ENCODE measurements at regions not wholly inside any gene's neighbourhood (a gene's known extent, or its start where the extent isn't known, plus 50 kb on each side); places are given as distances from the start of the nearest gene placed in this dataset.
"Not testable (repeated sequence)": the region's sequence is repeated elsewhere in the genome, so short reads cannot be mapped to it uniquely, and the experiment has no call there.

DNA sequence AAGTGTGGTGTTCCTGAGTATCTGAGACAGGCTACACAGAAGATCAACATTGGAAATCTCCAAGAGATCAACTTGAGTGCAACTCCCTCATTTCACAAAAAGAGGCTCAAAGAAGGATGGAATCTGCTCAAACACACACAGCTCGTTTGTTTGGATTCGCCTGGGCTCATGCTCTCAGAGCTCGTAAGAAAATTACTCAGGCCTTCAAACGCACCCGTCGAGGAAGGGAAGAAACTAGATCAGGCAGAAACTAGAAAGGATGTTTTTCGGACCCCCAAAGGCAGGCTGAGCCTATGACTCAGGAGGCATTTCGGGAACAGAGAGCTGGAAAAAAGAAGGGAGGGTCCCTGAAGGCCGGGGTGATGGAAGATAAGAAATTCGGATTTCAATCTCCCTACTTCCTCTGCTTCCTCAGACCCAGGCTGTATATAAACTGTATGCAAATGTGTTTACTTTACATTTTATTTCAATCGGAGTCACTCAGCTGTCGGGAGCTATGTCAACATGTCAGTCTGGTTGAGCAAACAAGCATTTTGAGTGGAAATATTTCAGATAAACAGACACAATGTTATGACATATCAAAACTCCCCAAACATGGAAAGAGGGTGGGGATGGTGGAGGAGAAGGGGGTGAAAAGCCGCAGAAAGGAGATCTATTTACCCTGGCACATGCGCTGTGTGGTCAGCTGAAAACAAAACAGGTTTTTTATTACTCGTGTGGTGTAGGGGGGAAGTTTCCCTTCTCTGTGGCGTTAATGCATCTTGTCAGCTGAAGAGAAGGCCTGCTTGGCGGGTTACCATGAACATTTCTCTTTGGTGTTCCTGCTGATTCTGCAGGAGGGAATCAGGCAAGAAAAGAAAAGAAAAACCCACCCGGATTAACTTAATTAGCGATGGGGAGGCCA is 129.1 kb upstream of the TBX3 start:
- no peak for DNase-seq (ENCODE audit: low read depth)

DNA sequence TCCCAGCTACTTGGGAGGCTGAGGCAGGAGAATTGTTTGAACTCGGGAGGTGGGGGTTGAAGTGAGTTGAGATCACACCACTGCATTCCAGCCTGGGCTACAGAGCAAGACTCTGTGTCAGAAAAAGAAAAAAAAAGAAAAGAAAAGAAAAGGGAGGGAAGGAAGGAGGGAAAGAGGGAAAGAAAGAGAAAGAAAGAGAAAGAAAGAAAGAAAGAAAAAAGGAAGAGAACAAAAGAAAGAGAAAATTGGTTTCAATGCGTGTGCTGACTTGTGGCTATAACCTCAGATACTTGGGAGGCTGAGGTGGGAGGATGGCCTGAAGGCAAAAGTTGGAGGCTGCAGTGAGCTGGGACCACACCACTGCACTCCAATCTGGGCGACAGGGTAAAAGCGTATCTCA is 128.4 kb upstream of the TBX3 start:
- no peak for DNase-seq (ENCODE audit: low read depth)

DNA sequence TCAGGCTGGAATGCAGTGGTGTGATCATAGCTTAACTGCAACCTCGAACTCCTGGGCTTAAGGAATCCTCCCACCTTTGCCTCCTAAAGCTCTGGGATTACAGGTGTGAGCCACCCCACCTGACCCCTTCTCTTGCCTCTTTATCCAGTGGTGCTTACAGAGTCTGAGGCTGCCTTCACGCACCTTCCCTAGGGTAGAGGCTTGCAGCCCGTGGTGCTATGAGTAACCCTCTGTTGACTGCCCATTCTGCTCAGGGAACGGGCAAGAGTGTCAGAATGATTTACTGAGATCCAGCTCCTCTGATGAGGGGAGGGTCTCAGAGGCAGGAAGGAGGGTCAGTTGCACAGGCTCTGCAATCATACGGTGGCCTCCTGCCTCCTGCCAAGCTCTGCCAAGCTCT is 125.1 kb upstream of the TBX3 start:
- DNase-seq (ENCODE audit: low read depth): no peak

DNA sequence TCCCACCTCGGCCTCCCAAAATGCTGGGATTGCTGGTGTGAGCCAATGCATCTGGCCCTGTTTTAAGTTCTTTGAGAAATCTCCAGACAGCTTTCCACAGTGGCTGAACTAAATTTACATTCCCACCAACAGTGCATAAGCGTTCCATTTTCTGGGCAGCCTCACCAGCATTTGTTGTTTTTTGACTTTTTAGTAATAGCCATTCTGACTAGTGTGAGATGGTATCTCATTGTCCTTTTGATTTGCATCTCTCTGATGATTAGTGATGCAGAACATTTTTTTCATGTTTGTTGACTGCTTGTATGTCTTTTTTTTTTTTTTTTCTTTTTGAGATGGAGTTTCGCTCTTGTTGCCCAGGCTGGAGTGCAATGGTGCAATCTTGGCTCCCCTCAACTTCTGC is 117.4 kb upstream of the TBX3 start:
- DNase-seq (ENCODE audit: low read depth): not testable (repeated sequence)

DNA sequence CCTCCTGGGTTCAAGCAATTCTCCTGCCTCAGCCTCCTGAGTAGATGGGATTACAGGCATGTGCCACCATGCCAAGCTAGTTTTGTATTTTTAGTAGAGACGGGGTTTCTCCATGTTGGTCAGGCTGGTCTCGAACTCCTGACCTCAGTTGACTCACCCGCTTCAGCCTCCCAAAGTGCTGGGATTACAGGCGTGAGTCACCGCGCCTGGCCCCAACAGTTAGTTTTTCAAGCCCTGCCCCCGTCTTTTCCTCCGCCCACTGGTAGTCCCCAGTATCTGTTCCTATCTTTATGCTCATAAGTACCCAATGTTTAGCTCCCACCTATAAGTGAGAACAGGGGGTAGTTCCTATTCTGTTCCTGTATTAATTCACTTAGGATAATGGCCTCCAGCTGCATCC is 116.6 kb upstream of the TBX3 start:
- DNase-seq (ENCODE audit: low read depth): not testable (repeated sequence)

DNA sequence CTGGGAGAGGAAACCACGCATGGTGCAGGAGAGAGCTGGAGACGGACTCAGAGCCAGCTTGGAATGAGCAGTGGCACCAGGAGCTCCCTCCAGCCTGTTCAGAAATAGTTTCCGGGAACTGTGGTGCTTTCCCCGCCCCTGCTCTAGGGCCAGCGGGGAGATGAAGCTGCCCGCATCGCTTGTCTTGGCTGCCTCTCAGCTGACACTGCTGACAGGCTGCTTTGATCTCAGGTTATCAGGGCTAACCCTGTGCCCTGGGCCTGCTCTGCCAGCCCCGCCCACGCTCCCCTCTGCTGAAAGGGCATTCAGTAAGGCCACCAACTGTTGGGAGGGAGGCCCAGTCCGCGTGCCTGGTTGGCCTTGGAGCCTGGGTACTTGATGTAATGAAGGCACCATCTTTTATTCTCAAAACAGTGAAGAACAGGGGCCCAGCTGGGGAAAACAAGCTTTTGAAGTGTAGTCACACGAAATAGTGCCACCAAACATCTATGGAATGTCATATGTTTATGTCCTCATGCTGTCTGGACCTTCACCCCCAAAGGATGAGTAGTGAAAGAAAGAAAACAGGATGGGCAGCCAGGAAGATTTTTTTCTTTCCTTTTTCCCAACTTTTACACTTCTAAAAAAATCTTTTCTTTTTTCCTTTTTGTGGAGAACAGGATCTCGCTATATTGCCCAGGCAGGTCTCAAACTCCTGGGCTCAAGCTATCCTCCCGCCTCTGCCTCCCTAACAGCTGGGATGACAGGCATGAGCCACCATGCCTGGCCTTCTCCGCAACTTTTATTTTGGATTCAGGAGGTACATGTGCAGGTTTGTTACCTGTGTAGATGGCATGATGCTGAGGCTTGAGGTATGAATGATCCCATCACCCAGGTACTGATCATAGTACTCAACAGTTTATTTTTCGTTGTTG is 115.9 kb upstream of the TBX3 start:
- no peak for DNase-seq (ENCODE audit: low read depth)

DNA sequence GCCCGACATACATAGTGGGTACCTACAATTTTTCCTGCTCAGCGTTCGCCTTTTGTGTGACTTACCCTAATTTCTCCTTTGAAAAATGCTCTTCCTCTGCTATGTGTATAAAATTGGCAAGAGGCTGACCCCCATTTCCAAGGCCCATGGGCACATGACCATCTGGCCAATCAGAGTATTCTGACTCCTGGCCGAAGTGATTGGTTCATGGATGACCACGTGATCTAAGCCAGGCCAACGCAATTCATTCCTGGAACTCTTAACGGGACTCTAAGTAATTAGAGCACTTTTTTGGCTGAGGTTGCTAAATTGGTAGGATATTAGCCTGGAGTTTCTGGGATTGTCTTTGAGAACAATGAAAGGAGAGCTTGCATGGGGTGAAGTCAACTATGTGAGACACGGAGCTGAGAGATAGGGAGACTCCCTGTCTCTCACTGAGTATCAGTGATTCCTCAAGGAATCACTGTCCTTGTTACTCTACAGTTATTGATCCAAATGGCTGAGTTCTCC is 110.1 kb upstream of the TBX3 start:
- no peak for DNase-seq (ENCODE audit: low read depth)

DNA sequence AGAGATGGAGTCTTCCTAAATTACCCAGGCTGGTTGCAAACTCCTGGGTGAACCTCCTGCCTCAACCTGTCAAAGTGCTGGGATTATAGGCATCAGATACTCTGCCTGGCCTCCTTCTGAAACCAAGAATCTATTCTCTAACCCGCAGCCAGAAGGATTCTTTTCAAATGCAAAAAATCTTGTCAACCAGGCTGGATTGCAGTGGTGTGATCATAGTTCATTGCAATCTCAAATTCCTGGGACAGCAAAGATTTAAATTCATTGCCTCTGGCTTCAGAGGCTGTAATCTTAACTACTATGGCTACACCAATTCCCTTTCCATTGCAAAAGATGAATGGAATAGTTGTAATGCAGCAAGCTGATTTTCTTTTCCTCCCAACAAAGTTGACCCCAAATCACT is 106.3 kb upstream of the TBX3 start:
- DNase-seq (ENCODE audit: low read depth): no peak

DNA sequence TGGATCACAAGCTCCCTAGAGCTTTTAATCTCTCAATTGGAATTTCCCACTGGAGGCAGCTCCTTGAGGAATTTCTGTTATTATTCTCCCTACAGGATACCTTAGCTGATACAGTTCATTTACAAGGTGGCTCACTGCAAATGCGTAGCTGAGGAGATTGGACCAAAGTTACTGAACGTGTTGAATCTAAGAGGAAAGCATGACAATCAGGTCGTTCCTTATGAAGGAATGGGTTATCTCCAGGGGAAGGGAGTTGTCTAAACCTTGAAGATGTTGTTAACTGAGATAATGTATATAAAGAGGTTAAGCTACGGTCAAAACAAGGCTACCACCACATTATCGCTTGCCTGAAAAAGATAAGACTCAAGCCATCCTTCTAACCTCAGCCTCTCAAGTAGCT is 105.8 kb upstream of the TBX3 start:
- DNase-seq (ENCODE audit: low read depth): no peak

DNA sequence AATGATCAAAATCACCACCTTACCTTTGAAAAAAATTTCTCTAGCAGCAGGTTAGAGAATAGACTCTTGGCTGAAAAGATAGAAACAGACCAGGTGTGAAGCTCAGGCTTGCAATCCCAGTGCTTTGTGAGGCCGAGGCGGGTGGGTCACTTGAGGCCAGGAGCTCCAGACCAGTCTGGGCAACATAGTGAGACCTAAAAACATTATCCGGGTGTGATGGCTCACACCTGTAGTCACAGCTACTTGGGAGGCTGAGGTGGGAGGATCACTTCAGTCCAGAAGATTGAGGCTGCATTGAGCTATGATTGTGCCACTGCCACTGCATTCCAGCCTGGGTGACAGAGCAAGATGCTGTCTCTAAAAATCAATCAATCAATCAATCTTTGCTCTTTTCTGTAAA is 105.3 kb upstream of the TBX3 start:
- DNase-seq (ENCODE audit: low read depth): no peak

DNA sequence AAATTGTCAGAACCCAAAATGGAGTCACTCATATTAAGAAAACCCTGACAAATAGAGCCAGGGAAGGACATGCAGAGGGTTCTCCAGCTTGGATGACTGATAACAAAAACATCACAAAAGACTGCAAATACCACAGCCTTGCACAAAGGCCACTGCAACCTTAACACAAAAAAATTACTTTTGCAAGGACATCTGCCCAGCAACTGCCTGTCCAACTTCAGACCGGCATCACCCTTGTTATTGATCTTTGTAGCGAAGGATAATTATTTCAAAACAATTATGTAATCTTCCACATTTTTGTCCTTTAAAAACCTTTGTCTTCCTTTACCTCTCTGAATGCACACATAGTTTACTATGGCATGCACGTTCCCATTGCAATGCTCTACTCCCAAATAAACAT is 100.6 kb upstream of the TBX3 start:
- no peak for DNase-seq (ENCODE audit: low read depth)

DNA sequence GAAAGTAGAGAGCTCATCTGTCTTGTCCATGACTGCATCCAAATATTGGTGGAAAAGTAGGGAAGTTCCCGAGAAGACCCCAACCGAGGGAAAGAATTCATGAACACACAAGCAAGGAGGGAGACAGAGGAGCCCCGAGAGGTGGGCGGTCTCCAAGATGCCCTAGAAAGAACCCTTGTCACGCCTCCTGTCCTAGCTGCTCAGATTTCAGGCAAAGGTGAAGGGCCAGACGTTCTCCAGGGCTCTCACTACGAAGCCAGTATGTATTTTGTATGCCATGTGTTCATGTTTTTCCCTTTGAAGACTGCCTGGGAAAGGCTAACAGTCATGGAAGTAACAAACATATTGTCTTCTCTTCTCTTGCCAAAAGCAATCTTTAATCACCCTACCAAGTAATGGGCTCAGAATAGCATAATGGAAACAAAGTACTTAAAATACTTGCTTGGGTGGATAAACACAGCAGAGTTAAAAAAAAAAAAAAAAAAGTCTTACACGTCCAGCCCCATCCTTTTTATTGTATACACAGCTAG is 99.2 kb upstream of the TBX3 start:
- no peak for DNase-seq (ENCODE audit: low read depth)

DNA sequence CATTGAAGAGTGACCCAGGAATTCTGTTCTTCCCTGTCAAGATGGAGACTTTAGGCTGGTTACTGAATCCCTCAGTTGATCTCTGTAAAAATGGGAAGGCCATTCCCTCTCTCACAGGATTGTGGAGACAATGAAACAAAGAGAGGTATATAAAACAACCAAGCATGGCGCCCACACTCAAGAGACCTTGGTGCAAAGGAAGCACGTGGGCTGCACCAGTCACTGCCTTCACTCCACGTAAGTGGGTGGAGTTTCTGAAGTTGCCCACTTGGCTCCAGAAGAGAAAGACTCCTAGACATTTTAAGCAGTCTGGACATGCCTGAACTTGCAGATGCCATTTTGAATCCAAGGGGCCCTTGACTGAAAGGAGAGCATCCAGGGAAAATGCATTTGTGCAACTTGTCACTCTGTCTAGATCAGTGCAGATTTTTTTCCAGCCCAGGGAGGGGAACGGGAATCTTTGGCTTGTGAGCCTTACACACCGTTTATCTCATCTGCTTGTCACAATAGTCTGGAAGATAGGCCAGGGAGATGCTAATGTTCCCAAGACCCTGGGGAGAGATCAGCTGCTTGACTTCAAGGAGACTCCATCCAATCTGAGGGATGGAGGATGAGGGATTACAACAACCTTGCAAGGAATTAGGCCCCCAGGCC is 96.9 kb upstream of the TBX3 start:
- DNase-seq (ENCODE audit: low read depth): no peak

DNA sequence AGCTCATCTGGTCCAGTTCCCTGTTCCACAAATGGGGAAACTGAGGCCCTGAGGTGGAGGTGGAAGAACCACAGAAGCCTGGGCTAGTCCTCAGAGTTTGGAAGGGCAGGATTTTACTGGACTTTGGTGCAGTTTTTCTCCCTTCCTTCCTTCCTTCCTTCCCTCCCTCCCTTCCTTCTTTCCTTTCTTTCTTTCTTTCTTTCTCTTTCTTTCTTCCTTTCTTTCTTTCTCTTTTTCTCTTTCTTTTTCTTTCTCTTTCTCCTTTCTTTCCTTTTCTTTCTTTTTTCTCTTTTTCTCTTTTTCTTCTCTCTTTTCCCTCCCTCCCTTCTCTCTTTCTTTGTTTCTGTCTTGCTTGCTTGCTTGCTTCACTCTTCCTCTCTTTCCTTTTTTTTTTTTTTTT is 95.7 kb upstream of the TBX3 start:
- DNase-seq (ENCODE audit: low read depth): no peak

DNA sequence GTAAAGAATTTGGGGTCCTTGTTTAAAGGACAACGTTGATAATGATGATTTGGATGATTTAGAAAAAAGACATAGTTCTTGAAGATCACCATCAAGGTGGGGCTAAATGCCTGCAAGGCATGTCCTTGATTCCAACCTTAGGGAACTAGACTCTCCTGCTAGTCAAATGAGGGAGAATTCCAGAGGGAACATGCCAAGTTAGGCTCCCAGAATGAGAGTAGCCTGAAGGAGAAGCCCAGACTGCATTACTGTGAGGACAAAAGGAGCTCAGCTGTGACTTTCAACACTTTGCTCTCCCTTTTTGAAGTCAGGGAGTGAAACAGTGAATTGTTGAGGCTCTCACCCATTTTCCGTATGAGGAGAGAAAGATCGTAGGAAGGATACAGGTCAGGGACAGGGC is 95.2 kb upstream of the TBX3 start:
- DNase-seq (ENCODE audit: low read depth): no peak

DNA sequence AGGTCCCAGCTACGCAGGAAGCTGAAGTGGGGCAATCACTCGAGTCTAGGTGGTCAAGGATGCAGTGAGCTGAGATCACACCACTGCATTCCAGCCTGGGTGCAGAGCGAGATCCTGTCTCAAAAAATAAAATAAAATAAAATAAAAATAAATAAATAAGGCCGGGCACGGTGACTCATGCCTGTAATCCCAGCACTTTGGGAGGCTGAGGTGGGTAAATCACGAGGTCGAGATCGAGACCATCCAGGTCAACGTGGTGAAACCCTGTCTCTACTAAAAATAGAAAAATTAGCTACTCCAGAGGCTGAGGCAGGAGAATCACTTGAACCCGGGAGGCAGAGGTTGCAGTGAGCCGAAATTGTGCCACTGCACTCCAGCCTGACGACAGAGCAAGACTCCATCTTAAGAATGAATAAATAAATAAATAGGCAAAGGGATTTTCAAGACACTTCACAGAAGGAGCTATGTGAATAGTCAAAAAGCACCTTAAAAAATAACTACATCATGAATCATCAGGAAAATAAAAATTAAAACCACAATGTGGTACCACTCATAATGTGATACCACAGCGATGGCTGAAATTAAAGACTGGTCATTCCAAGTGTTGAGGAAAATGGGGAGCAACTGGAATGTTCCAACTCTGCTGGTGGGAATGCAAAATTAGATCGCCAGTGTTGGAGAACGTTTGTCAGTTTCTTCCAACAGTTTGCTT is 92.9 kb upstream of the TBX3 start:
- no peak for DNase-seq (ENCODE audit: low read depth)

DNA sequence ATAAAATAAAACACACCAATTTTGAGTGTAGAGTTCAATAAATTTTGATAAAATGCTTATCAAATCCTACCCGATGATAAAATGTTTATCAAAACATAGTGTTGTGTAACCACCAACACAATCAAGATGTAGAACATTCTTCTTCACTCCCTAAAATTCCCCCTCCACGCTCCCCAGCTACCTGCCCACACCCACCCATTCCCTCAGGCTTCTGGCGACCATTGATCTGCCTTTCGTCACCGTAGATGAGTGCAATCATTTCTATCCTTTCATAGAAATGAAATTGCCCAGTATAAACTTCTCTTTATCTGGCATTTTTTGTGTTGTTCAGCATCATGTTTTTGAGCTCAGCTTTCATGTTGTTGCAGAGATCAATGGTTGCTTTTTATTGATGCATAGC is 90.7 kb upstream of the TBX3 start:
- no peak for DNase-seq (ENCODE audit: low read depth)

DNA sequence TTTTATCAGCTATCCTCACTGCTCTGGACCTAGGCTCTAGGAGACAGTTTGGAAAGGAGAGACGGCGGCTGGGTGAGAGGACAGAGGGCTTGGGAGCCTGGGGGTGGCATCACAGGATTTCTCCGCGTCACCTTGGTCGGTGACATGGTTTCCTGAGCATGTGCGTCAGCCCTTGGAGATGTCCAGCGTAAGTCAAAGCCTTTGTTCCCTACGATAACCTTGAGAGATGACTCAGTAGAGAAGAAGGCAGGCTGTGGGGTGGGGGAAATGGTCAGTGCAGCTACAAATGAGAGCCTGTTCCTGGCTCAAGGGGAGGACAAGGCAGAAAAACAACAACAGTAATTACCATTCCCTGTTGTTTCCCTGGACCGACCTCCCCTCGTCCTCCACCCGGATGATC is 90.2 kb upstream of the TBX3 start:
- no peak for DNase-seq (ENCODE audit: low read depth)

DNA sequence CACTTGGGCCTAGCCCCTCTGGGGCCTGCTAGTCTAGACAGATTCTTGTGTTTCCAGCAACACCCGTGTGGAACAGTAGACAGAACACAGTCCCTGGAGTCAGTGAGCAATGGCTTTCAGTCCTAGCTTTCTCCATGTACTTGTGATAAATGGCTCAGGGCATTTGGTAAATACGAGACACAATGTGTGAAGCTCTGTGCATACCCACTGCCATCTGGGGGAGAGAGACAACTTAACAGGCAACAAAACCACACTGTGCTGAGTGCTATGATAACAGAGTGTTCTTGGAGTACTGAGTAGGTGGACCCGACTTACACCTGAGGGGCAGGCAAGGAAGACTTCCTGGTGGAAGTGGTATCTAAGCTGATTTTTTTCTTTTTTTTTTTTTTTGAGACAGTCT is 86.3 kb upstream of the TBX3 start:
- DNase-seq (ENCODE audit: low read depth): no peak

DNA sequence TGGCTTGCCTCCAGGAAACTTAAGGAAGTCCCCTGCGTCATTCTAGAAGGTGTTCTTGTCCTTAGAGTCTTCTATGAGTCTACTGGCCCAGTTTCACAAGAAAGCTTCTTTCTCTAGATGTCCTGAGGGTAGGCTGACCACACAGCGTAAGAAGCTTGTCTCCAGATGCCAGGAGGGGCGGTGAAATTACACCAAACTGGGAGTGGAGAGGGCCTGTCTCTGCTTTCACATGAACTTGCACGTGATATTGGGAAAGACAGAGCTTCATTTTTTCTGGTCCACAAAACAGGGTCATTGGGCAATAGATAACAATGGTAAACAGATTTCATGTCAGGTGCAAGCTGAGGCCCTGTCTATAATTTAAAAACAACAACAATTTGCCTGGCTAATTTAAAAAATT is 85.7 kb upstream of the TBX3 start:
- no peak for DNase-seq (ENCODE audit: low read depth)

DNA sequence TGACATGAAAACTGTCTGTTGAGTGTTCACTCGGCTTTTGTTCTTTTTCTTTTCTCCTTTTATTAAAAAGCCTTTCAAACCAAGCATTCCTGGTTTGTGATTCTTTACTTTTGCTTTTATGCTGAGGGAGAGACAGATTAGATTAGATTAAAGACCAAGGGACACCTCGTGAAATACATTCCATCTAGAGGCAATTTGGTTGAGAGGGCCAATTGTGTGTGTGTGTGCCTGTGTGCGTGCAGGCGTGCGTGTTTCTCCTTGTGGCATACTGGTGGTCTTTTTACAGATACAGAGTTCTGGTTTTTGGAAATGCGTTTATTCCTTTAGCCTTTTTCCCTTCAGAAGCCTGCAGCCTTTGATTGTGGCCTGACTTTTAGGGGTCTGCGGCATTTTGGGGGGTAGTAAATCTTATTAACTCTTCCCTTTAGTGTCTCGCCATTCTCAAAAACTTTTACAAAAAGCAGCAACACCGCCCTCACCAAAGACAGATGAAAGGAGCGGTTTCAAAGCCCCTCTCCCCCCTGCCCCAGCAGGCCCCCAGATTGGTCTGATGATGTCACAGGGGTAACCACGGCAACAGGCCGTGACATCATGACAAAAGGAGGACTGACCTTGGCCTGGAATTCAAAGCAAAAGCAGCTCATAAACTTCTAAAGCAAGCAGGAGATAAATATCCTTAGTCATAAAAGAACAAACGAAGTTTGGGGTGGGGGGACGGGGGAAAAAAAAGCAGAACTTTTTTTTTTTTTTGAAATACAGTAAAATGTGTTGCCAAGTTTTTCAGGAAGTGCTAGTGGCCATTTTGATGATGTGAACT is 84.1 kb upstream of the TBX3 start:
- DNase-seq (ENCODE audit: low read depth): no peak

Data from T-helper 22 cell (primary cell).